Gastrocnemius medialis (tissue), 4 donors: ENCODE measurements at regions not wholly inside any gene's neighbourhood (a gene's known extent, or its start where the extent isn't known, plus 50 kb on each side); places are given as distances from the start of the nearest gene placed in this dataset.

Experiments used
- POLR2A ChIP-seq, 2 donors: fragments of 450-650 bp; IDR thresholded peaks; one replicate each; pipeline ENCODE4 v1.6.1; 2017; ENCODE audit warnings: antibody characterized with exemption in 2 of 2, mild to moderate bottlenecking in 2 of 2, moderate library complexity in 2 of 2
- TF ChIP-seq, protein P1 (sequence below), 5 experiments: fragments of 450-650 bp in 3 of 5; fragments of 200-600 bp in 2 of 5; sonication (generic) in 2 of 5; IDR thresholded peaks in 4 of 5; conservative IDR thresholded peaks in 1 of 5; 1 replicate in 4 of 5; 2 replicates in 1 of 5; pipeline ENCODE4 v1.5.1; 2016 to 2019; ENCODE audit warnings: antibody characterized with exemption in 5 of 5, mild to moderate bottlenecking in 3 of 5, moderate library complexity in 3 of 5

DNA sequence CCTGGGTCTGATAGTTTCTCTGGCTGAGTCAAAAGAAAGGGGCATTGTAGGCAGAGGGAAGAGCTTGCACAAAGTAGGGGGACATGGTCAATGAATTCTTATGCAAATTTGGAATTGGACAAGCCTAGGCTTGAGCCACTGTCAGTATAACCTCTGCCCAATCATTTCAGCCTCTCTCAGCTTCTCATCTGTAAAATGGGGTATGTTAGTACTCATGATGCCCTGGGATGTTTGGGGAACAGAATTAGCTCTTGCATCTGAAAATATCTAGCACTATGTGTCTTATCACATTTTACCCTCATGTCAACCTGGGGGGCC lies 148.6 kb downstream of the DHX35 start:
- TF ChIP-seq, protein P1, sequence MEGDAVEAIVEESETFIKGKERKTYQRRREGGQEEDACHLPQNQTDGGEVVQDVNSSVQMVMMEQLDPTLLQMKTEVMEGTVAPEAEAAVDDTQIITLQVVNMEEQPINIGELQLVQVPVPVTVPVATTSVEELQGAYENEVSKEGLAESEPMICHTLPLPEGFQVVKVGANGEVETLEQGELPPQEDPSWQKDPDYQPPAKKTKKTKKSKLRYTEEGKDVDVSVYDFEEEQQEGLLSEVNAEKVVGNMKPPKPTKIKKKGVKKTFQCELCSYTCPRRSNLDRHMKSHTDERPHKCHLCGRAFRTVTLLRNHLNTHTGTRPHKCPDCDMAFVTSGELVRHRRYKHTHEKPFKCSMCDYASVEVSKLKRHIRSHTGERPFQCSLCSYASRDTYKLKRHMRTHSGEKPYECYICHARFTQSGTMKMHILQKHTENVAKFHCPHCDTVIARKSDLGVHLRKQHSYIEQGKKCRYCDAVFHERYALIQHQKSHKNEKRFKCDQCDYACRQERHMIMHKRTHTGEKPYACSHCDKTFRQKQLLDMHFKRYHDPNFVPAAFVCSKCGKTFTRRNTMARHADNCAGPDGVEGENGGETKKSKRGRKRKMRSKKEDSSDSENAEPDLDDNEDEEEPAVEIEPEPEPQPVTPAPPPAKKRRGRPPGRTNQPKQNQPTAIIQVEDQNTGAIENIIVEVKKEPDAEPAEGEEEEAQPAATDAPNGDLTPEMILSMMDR (IDR thresholded peaks at IDR 0.05 in 4 of 5, conservative IDR thresholded peaks at IDR 0.05 in 1 of 5) = no peak
- TF ChIP-seq POLR2A (IDR thresholded peaks at IDR 0.05) = no peak
